ENCODE measurements at regions not wholly inside any gene's neighbourhood (a gene's known extent, or its start where the extent isn't known, plus 50 kb on each side); places are given as distances from the start of the nearest gene placed in this dataset.
"Not testable (repeated sequence)": the region's sequence is repeated elsewhere in the genome, so short reads cannot be mapped to it uniquely, and the experiment has no call there.

DNA sequence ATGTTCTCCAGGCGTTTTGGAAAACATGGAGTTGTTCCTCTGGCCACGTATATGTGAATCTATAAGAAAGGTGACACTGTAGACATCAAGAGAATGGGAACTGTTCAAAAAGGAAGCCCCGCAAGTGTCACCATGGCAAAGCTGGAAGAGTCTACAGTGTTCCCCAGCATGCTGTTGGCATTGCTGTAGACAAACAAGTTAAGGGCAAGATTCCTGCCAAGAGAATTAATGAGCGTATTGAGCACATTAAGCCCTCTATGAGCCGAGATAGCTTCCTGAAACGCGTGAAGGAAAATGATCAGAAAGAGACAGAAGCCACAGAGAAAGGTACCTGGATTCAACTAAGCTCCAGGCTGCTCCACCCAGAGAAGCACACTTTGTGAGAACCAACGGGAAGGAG, 92.5 kb upstream of the EIF5 start (continued):
- no peak for TF ChIP-seq PATZ1 (CRISPR knock-in tag; IDR thresholded peaks at IDR 0.05; ENCODE audit: borderline replicate concordance)
- no peak for TF ChIP-seq ISL1 (CRISPR knock-in tag; IDR thresholded peaks at IDR 0.05)

- TF ChIP-seq SNAI2 (CRISPR knock-in tag; IDR thresholded peaks at IDR 0.05) (no peak), BACH2 (CRISPR knock-in tag; IDR thresholded peaks at IDR 0.05; ENCODE audit: borderline replicate concordance) (no peak), ZC3H10 (CRISPR knock-in tag; IDR thresholded peaks at IDR 0.05) (no peak), ZNF565 (CRISPR knock-in tag; conservative IDR thresholded peaks at IDR 0.05; ENCODE audit: low read depth) (no peak), CREB5 (CRISPR knock-in tag; IDR thresholded peaks at IDR 0.05; ENCODE audit: low read depth) (no peak), ZFP3 (CRISPR knock-in tag; IDR thresholded peaks at IDR 0.05) (no peak)
- TF ChIP-seq, protein P1, sequence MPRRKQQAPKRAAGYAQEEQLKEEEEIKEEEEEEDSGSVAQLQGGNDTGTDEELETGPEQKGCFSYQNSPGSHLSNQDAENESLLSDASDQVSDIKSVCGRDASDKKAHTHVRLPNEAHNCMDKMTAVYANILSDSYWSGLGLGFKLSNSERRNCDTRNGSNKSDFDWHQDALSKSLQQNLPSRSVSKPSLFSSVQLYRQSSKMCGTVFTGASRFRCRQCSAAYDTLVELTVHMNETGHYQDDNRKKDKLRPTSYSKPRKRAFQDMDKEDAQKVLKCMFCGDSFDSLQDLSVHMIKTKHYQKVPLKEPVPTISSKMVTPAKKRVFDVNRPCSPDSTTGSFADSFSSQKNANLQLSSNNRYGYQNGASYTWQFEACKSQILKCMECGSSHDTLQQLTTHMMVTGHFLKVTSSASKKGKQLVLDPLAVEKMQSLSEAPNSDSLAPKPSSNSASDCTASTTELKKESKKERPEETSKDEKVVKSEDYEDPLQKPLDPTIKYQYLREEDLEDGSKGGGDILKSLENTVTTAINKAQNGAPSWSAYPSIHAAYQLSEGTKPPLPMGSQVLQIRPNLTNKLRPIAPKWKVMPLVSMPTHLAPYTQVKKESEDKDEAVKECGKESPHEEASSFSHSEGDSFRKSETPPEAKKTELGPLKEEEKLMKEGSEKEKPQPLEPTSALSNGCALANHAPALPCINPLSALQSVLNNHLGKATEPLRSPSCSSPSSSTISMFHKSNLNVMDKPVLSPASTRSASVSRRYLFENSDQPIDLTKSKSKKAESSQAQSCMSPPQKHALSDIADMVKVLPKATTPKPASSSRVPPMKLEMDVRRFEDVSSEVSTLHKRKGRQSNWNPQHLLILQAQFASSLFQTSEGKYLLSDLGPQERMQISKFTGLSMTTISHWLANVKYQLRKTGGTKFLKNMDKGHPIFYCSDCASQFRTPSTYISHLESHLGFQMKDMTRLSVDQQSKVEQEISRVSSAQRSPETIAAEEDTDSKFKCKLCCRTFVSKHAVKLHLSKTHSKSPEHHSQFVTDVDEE (CRISPR knock-in tag; IDR thresholded peaks at IDR 0.05) = no peak
- TF ChIP-seq, protein P2, sequence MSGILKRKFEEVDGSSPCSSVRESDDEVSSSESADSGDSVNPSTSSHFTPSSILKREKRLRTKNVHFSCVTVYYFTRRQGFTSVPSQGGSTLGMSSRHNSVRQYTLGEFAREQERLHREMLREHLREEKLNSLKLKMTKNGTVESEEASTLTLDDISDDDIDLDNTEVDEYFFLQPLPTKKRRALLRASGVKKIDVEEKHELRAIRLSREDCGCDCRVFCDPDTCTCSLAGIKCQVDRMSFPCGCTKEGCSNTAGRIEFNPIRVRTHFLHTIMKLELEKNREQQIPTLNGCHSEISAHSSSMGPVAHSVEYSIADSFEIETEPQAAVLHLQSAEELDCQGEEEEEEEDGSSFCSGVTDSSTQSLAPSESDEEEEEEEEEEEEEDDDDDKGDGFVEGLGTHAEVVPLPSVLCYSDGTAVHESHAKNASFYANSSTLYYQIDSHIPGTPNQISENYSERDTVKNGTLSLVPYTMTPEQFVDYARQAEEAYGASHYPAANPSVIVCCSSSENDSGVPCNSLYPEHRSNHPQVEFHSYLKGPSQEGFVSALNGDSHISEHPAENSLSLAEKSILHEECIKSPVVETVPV (CRISPR knock-in tag; IDR thresholded peaks at IDR 0.05) = no peak
- no peak for ATAC-seq
These were observed 90.0 kb upstream of the EIF5 start for GRCh38 chr14:103243764-103244737.

DNA sequence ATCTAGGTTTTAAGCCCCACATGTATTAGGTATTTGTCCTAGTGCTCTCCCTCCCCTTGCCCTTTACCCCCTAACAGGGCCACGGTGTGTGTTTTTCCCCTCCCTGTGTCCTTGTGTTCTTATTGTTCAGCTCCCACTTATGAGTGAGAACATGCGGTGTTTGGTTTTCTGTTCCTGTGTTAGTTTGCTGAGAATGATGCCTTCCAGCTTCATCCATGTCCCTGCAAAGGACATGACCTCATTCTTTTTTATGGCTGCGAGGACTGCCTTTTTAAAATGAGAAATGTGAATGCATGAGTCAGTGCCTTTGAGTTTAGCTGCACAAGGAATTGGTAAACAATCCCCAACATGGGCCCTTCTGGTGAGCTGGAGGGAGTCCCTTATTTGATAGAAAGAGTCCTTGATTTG, 88.4 kb upstream of the EIF5 start:
- ATAC-seq = not testable (repeated sequence)

DNA sequence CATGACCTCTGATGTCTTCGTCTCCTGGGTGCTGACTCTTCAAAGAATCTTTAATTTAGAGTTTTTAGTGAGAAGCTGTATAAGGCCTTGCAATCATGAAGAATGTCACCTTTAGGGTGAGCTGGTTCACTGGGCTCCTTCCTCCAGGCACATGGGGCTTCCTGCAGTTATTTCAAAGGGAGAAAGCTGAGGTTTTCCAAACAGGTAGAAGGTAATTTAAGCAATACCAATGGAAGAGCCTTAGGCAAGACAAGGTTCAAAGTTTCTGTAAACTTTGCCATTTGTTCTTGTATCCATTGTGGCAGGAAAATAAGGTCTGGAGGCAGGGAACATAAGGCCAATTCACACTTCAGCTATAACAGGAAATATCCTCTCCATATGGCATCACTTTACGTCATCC, 88.0 kb upstream of the EIF5 start:
- ATAC-seq = no peak
- no peak for TF ChIP-seq ZFP3 (CRISPR knock-in tag; IDR thresholded peaks at IDR 0.05)

GRCh38 chr14:103247169-103247606, 86.8 kb upstream of the EIF5 start:
- no peak for TF ChIP-seq ISL1 (CRISPR knock-in tag; IDR thresholded peaks at IDR 0.05)
- no peak for TF ChIP-seq GLIS3 (CRISPR knock-in tag; IDR thresholded peaks at IDR 0.05)
- no peak for TF ChIP-seq ZNF70 (CRISPR knock-in tag; IDR thresholded peaks at IDR 0.05)
- TF ChIP-seq ZFP30 (CRISPR knock-in tag; IDR thresholded peaks at IDR 0.05) = no peak
- no peak for TF ChIP-seq BACH2 (CRISPR knock-in tag; IDR thresholded peaks at IDR 0.05; ENCODE audit: borderline replicate concordance)
- TF ChIP-seq ZNF8 (CRISPR knock-in tag; IDR thresholded peaks at IDR 0.05) = no peak
- TF ChIP-seq CREB5 (CRISPR knock-in tag; IDR thresholded peaks at IDR 0.05; ENCODE audit: low read depth) = no peak
- TF ChIP-seq RARB (CRISPR knock-in tag; IDR thresholded peaks at IDR 0.05) = no peak
- TF ChIP-seq ZC3H10 (CRISPR knock-in tag; IDR thresholded peaks at IDR 0.05) = no peak
- no peak for TF ChIP-seq SNAI2 (CRISPR knock-in tag; IDR thresholded peaks at IDR 0.05)
- ATAC-seq = no peak
